HG02840 (cell line): ENCODE measurements at regions not wholly inside any gene's neighbourhood (a gene's known extent, or its start where the extent isn't known, plus 50 kb on each side); places are given as distances from the start of the nearest gene placed in this dataset.

Experiments used
- ATAC-seq: cut with Tn5 transposase; IDR thresholded peaks from one replicate; pipeline ENCODE4 v1.9.1; 2021; ENCODE audit warnings: mild to moderate bottlenecking, moderate library complexity, moderate number of reproducible peaks; ENCODE audit not compliant: unreplicated experiment, low FRiP score

DNA sequence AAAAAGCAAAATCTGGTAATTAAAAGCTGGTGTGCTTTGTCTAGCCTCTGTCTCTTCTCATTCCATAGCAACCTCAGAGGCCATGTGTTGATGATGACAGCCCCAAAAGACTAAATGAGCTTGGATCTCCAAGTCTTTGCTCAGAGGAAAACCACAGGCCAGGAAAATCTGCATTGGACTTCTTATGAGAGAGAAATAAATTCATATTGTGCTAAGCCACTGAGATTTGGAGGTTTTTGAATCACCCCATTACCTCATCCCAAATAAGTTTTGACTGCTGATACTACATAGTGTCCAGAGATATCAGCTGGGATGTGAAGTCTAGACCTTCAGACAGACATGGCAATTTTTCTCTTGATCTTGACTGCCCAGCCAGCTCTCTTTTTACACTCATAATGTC, 178.6 kb upstream of the DIPK2B start:
- no peak for ATAC-seq

DNA sequence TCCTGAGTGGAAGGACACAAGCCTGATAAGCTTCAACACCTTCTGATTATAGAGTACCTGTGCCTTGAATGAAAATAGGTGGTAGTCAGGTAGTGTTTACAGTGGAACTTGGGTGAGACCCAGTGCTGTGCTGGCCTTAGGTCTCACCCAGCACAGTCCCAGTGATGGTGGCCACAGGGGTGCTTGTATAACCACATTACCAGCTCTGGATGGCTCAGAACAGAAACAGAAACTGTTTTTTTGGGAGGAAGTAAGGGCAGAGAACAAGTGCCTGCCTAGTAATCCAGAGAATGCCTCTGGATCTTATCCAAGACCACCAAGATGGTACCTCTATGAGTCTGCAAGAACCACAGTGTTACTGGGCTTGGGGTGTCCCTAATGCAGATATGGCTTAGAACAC, 171.5 kb upstream of the DIPK2B start:
- ATAC-seq = no peak

- ATAC-seq = no peak
Observed at GRCh38 chrX:45368705-45369104, 168.0 kb upstream of the DIPK2B start.

- no peak for ATAC-seq
Observed at GRCh38 chrX:45363596-45363995, 162.9 kb upstream of the DIPK2B start.

DNA sequence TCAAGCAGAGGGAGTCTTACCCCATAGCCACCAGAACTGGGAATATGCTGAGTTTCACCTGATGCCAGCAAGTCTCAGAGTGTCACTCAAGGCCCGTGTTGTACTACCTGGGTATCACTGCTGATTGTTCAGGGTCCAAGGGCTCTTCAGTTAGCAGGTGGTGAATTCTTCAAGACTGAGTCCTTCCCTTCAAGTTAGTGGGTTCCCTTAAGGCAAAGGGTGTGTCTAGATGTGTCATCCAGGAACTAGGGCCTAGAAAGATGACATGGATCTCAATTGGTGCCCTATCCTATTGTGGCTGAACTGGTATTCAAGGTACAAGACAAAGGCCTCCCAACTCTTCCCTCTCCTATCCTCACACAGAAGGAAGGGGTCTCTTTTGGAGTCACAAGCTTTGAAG, 159.9 kb upstream of the DIPK2B start:
- ATAC-seq = no peak

GRCh38 chrX:45358392-45358791, 157.7 kb upstream of the DIPK2B start:
- no peak for ATAC-seq

DNA sequence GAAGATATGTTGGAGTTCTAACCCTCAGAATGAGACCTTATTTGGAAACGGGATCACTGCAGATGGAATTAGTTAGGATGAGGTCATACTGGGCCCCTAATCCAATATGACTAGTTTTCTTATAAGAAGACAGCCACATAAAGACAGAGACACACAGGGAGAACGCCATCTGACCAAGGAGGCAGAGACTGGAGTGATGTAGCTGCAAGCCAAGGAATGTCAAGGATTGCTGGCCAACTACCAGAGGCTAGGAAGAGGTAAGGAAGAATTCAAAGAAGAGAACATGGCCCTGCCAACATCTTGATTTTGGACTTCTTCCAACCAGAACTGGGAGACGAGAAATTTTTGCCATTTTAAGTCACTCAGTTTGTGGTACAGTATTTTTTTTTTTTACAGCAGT, 152.8 kb upstream of the DIPK2B start:
- ATAC-seq = no peak

GRCh38 chrX:45352611-45353010, 151.9 kb upstream of the DIPK2B start:
- ATAC-seq = no peak

DNA sequence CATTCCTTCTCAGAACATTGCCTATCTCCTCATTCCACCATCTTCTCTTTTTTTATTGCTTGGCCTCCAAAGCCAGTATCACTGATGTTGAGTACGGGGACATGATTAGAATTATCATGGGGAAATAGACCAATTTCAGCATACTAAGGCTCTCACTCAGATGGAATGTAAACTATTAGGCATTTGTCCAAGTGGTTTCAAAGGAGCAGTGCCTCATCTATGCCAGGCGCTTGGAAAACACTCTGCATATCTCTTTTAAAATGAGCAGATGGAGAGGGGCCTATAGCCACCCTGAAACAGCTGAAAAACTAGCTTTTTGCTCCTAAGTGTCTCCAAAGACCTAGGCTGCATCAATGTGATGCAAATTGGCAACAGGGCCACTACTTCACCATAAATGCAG, 150.8 kb upstream of the DIPK2B start:
- ATAC-seq = no peak

GRCh38 chrX:45348296-45348695, 147.6 kb upstream of the DIPK2B start:
- no peak for ATAC-seq

GRCh38 chrX:45347877-45348276, 147.2 kb upstream of the DIPK2B start:
- no peak for ATAC-seq

DNA sequence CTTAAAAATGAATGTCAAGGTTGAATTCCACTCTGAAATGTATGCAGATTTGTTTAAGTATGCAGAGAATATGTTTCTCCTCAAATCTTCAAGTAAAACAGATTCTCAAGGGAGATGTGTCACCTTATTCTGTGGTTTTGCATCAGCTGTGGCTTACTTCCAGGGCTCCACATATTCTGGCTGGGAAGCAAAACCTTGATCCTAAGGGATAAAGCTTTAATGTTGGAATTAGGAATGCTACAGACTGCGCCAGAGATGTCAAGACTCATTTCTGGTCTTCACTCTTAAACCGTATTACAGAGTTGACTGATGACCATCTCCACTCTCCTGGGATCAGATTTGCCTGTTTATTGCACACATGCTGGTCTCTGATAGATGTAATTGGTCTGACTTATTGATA, 143.9 kb upstream of the DIPK2B start:
- no peak for ATAC-seq

GRCh38 chrX:45329217-45329616, 128.5 kb upstream of the DIPK2B start:
- ATAC-seq = no peak

DNA sequence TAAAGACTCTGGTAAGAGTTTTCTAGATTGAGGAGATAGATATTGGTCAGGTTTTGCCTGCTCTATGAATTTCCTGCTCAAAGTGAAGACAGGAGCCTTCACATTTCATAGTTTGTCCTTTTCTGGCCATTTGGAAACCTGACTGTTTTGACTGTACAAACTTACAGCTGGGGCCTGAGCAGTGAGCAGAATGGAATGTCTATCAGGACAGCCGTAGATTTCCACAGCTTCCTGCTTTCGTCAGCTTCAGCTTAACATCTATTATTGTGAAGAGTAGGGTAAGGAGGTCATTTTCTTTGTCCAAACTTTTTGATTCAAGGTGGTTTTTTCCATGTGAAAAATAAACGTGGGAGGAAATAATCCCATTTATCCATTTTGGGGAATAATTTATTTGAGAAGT, 124.3 kb upstream of the DIPK2B start:
- no peak for ATAC-seq

DNA sequence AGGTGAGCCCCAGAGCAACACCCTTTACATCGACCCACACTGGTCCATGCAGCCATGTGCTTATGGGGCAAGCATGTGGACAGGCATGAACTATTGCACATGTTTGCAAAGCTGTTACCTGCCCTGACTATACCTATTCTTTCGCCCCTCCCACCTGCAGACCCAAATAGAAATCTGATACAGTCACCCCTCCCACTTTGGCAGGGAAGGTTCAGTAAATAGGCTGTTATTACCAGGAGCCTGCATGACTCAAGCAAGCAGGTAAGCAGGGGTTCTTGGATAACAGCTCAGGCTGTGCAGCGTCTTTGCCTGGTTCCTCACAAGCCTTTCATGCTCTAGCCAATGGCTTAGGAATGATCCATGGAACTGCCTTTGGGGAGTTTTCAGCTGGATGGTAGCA, 122.7 kb upstream of the DIPK2B start:
- ATAC-seq = no peak

GRCh38 chrX:45322820-45323219, 122.1 kb upstream of the DIPK2B start:
- no peak for ATAC-seq

DNA sequence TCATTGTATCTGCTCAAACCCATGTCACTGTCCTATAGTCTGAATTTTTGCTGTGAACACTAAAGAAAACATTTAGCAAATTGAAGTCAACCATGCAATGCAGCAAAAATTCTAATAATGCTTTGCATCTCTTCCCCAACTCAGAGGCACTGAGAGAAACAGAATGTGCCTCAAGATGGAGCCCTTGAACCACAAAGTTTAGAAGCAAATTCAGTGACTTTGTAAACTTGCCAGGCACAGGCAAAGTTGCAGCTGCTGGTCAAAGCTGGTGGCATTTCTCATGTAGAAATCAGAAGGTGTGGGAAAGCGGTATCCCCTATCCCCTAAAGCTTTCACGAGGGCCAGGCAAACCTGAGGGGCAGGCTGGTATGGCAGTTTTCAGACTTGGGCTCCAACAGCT, 121.7 kb upstream of the DIPK2B start:
- no peak for ATAC-seq

DNA sequence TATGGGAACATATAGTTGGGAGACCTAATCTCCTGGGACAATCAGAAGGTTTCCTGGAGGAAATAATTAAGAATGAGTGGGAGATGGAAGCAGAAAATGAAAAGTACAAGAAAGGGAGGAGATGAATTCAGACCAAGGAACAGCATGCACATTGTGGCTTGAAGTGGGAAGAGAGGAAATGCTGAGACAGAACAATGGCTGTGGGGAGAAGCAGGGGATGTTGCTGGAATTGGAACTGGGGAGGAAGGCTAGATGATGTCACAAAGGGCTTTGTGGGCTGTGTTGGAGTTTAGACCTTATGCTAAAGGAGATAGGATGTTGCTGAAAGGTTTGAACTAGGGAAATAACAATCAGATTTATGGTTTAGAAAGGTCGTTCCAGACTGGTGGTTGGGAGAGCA, 119.5 kb upstream of the DIPK2B start:
- ATAC-seq = no peak

DNA sequence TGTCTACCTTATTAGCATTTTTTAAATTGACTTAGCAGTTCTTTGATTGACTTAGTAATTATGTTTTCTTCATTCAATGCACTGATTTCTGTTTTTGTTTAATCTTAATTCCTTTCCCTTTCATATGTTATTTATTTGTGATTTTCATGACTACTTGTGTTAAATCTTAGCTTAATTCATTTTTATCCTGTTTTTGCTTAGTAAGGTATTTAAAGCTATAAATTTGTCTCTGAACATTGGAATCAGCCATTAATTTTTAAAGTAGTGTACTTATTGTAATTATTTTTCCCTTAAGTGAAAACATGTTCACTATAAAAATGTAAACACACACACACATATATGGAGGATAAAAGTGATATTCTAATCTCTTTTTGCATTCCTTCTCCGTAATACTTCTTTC, 109.1 kb upstream of the DIPK2B start:
- no peak for ATAC-seq

DNA sequence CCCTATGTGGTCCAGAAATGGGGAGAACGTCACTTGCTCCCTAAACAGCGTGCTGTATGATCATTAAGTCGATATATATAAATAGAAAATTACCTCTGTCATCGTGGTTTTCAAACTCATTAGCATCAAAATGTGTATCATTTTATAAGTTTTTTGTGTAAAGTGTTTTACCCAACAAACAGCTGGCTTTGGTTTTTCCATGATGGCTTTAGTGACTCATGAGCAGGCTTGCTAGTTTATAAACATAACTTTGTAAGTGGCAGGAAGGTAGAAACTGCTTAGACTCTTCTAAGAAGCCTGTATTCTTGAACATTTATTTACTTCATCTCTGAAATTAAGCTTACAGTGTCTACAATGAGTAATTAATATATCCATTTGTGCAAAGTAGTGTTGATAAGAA, 108.4 kb upstream of the DIPK2B start:
- ATAC-seq = no peak

- no peak for ATAC-seq
Observed at GRCh38 chrX:45306794-45307193, 106.1 kb upstream of the DIPK2B start.

GRCh38 chrX:45300638-45301037, 100.0 kb upstream of the DIPK2B start:
- no peak for ATAC-seq

DNA sequence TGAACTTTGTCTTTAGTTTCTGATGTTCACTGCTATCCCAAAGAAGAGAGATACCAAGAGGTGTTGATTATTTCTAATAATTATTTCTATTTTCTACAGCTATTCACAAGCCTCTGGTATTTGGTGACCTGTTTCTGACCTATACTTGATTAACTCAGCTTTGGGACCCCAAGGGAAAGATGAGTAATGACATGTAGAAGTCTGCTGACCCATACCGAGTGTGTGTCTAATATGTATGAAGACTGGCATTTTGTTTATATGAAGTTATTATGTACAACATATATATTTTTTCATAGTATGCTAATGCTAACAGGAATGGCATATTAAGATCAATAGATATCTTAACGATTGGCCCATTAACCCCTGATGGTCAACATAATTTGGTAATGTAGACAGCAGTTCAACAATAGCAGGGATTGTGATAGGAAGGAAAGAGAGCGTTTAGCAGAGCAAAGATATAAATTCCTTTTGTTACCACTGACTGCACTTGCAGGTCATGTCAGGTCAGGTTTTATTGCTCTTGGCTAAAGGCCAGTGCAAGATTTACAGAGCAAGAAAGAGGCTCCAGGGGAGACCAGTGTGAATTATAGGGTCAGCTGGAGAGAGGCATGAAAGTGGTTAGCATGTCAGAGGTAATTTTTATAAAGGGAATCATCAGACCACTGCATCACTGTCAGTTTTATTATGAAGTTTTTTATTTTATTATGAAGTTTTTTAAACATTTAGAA, 94.7 kb upstream of the DIPK2B start:
- ATAC-seq = no peak
